T1000 (cell line): ENCODE measurements at regions not wholly inside any gene's neighbourhood (a gene's known extent, or its start where the extent isn't known, plus 50 kb on each side); places are given as distances from the start of the nearest gene placed in this dataset.

Experiments
- DNase-seq: peaks from one replicate; lab custom pipeline; 2025; ENCODE audit warnings: mixed read lengths; lab: John Stamatoyannopoulos, UW

DNA sequence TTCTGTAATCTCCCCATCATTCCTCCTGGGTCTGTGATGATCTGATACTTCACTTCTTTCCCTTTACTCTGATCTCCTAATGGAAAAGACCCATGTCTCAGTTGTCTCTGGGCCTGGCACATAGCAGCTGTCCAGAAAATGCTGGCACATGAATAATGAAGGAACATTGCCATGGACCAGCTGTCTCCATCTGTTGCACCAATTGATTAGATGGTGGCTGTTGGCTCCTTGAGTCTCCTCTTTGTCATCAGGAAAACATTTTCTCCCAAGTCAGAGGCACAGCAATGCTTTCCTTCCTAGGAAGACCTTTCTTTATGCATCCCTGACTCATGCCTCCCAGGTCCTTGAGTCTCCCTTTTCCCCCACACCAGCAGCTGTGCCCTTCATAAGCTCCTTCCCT is 286.2 kb upstream of the CXCR4 start:
- no peak for DNase-seq

DNA sequence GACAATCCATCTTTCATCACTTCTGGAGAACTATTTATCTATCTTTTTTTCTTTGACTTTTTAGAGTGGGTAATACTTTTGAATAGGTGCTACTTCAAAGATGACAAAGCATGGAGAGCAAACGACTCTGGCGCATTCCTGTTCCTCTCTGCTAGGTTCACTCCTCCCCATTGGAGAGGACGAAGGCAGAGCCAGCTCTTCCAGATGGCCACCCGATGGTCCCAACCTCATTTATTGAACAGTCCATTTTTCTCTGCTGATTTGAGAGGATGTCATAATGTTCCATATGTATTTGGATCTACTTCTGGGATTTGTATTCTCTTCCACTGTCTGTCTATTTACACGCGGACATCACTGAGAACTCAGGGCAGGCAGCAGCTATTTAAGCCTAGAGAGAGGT is 284.3 kb upstream of the CXCR4 start:
- DNase-seq, result no peak

GRCh38 chr2:136399667-136400289 is 281.8 kb upstream of the CXCR4 start:
- DNase-seq, result no peak

DNA sequence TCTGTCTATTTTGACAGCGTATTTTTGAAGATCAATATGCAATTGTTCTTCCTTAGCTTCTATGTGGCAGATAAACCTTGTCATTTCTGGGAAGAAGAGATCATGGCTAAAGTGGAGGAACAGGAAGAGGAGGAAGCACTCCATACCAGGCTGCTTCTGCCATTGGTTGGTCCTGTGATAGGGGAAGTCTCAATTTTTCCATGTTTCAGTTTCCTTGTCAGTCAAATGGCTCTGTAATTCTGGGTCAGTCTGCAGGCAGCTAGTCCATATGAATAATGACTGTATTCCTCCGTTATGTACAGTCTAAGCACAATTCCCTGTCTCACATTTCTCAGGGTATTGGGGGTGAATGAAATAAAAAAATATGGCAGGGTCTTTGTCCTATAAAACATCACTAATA is 277.6 kb upstream of the CXCR4 start:
- DNase-seq, result no peak

- no peak for DNase-seq
These were observed 276.4 kb upstream of the CXCR4 start for GRCh38 chr2:136394136-136395060.

GRCh38 chr2:136393514-136393913 is 275.6 kb upstream of the CXCR4 start:
- DNase-seq, result no peak

- no peak for DNase-seq
These were observed 275.1 kb upstream of the CXCR4 start for GRCh38 chr2:136392897-136393505.

DNA sequence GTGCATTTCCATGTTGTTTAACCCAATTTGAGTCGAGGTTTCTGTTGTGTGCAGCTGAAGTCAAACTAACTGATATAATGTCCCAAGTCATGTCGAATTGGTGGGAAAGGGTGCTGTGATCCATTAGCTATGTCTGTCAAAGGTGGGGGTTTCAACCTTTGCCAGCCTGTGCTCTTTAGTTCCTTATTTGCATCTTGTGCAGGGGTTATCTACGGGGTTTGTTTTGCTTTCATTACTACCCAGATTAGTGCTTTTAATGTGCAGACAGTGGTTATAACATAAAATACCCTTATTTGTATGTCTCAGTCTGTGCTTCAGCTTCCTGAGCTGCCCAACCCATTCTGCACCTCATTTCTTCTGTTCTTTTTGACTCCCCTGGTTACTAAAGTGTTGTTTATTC is 271.9 kb upstream of the CXCR4 start:
- DNase-seq, result no peak

DNA sequence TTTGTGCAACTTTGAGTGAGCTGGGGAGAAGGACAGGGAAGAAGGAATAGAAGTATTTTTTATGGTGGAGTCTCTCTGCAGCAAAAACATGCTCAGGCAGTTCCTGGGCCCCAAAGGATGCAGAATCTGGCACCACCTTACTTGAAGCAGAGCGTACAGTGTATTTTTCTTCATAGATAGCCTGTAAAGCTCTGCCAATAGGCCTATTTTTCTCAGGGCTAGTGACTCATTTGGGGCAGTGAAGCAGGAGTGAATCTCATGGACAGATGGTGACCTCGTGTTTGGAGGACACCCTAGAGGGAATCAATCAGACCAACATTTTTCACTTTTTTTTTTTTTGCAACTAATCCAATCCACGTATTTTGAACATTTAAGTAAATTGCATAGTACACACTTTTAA is 268.1 kb upstream of the CXCR4 start:
- no peak for DNase-seq

- DNase-seq, result no peak
These were observed 266.8 kb upstream of the CXCR4 start for GRCh38 chr2:136384531-136385303.

GRCh38 chr2:136383167-136383566 is 265.2 kb upstream of the CXCR4 start:
- no peak for DNase-seq

GRCh38 chr2:136381722-136382633 is 264.0 kb upstream of the CXCR4 start:
- no peak for DNase-seq

DNA sequence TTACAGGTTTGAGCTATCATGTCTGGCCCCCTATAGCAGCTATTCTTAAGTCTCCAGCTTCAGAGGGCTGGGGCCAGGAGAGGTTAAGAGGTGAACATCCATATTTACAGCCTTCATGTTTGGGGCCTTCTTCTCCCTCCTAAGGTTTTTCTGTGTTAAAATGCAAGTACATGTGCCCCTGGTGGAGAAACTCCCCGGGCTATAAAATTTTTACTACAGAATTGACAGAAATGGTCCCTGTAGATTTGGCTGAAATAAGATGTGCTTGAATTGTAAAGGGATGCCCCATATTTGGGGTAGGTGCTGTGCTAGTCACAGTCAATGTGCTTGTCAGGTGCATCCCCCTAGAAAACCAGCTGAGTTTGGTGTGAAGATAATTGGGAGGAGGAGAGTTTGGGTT is 263.3 kb upstream of the CXCR4 start:
- DNase-seq, result no peak

DNA sequence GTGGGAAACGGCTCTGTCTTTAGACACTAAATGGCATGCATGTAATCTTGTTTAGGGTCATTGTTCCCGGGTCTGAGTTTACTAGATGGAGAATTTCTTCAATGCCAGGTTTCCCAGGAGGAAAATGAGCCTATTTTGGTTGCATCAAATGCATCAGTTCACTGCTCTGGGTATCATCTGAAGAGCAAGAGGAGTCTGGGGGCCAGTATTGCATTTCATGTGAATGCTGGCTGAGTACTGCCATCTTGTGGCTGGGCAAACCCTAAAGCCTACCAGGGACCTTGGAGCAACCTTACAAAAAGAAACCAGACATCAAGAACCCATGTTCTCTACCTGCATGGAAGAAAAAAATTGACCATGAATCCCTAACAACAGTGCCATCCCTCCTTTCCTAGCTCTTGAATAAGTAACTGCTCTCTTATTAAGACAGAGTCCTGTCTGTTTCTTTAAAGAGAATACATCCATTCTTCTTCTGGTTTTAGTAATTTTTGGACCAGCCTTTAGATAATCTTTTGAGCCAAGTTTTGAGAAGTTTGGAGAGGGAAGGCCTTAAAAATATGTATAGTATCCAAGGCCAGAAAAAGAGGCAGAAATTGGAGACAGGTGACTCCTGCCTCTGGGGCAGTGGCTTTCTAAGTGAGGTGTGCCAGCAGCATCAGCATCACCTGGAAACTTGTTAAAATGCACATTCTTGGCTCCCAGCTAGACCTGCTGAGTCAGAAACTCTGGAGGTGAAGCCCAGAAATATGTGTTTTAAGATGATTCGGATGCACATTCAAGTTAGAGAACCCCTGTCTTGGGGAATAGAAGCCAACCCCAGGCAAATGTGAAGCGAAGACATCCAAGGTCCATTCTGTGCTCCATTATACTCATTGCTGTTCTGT is 261.0 kb upstream of the CXCR4 start:
- no peak for DNase-seq

DNA sequence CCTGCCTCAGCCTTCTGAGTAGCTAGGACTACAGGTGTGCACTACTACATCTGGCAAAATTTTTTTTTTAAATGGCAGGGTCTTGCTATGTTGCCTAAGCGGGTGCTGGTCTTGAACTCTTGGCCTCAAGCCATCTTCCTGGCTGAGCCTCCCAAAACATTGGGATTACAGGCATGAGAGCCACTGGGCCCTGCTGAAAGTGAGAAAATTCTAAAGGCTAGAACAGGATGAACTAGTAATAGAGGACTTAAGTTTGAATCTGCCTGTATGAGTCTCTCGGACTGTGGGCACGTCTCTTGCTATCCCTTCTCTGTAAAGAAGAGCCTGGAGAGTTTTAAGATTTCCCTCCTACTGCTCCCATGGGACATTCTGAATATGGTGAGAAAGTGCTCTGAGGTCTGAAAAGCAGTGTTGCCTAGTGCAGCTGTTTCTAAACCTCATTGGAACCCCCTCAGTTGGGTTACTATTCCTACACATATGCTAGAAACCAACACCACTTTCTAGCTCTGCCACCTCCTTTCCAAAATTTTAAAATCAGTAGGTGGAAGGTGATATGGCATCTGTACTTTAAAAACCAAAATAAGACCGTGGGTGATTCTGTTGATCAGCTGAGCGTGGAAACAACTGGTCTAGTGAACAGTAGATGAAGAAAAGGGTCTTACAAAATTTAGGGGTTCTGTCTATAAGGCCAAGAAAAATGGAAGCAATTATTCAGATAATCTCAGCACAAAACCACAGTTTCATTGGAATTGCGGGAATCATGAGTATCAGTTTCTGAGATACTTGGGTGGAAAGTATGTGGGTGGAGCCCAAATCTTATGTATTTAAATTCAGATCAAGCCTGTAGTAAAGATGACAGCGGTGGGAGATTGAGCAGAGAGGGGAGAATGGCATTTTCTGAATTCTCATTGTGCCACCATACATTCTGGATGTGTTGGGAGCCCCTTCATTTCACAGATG is 259.8 kb upstream of the CXCR4 start:
- DNase-seq, result no peak

- no peak for DNase-seq
These were observed 258.9 kb upstream of the CXCR4 start for GRCh38 chr2:136376798-136377211.

DNA sequence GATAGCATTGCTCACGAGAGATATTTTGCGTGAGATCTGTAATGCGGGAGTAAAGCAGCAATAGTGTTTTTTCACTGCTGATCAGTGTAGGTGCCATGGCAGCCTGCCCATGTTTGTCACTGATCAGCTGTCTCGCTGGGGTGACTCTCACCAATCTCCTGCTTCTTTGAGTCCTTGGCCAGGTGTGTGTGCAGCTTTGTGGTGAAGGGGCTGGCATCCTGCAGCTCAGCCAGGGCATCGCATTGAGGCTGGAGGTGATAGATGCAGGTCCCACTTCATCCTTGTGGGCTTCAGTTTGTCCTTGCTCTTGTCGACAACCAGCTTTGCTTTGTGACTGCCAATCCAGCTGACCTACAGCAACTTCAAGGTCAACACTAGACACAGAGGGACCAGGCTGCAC is 258.3 kb upstream of the CXCR4 start:
- DNase-seq, result no peak

GRCh38 chr2:136375017-136375901 is 257.3 kb upstream of the CXCR4 start:
- no peak for DNase-seq
